Activated CD4-positive, alpha-beta T cell treated with anti-CD3 and anti-CD28 coated beads, Interleukin-2, amount 10 ng/mL, durations not matched to agents 24 days and 14 days (primary cell): ENCODE measurements at regions not wholly inside any gene's neighbourhood (a gene's known extent, or its start where the extent isn't known, plus 50 kb on each side); places are given as distances from the start of the nearest gene placed in this dataset.

Source experiments
- DNase-seq: peaks from one replicate; pipeline ENCODE4 v3.0.0; 2022
- H3K27ac Mint-ChIP-seq: one replicate; pipeline ENCODE4 v1.8.0; 2022; ENCODE audit warnings: mild to moderate bottlenecking, mixed read lengths
- H3K27me3 Mint-ChIP-seq: one replicate; pipeline ENCODE4 v1.8.0; 2022; ENCODE audit warnings: mixed read lengths
- H3K36me3 Mint-ChIP-seq: one replicate; pipeline ENCODE4 v1.8.0; 2022; ENCODE audit warnings: low read depth, mild to moderate bottlenecking, mixed read lengths
- H3K4me1 Mint-ChIP-seq: one replicate; pipeline ENCODE4 v1.8.0; 2021; ENCODE audit warnings: mixed read lengths
- H3K4me3 Mint-ChIP-seq: one replicate; pipeline ENCODE4 v1.8.0; 2022; ENCODE audit warnings: mild to moderate bottlenecking, moderate library complexity, mixed read lengths
- H3K9me3 Mint-ChIP-seq: one replicate; pipeline ENCODE4 v1.8.0; 2021; ENCODE audit warnings: mixed read lengths
- intact Hi-C: fragments of 100-400 bp; cut with micrococcal nuclease; formaldehyde crosslinking; loops from one replicate; pipeline ENCODE4 v1.15.1; 2023

- Mint-ChIP-seq H3K4me1 (no peaks in the 10 kb centered on the region), H3K27ac (no peak overlapping the region), H3K27me3 (no peaks in the 10 kb centered on the region), H3K4me3 (no peak overlapping the region), H3K36me3 (no peaks in the 10 kb centered on the region), H3K9me3 (no peaks in the 10 kb centered on the region)
- no peak for DNase-seq
- intact Hi-C loops: no loop called here
These were observed 55.7 kb downstream of the IRF2BP2 start for GRCh38 chr1:234554218-234554697.

- H3K9me3 Mint-ChIP-seq: no peaks in the 10 kb centered on the region
- H3K4me1 Mint-ChIP-seq: no peaks in the 10 kb centered on the region
- no peak overlapping the region for H3K27ac Mint-ChIP-seq
- no peaks in the 10 kb centered on the region for H3K36me3 Mint-ChIP-seq
- no peak for DNase-seq
- H3K4me3 Mint-ChIP-seq: no peak overlapping the region
- intact Hi-C loops: no loop called here
- H3K27me3 Mint-ChIP-seq: no peaks in the 10 kb centered on the region
These were observed 56.5 kb downstream of the IRF2BP2 start for GRCh38 chr1:234553240-234554188.

- Mint-ChIP-seq H3K27me3 (no peaks in the 10 kb centered on the region), H3K9me3 (no peaks in the 10 kb centered on the region), H3K4me3 (no peak overlapping the region), H3K36me3 (no peaks in the 10 kb centered on the region), H3K27ac (no peak overlapping the region), H3K4me1 (peaks cover 2% of the 10 kb centered on the region)
- intact Hi-C loops: no loop called here
- DNase-seq: no peak
These were observed 59.0 kb downstream of the IRF2BP2 start for GRCh38 chr1:234551032-234551378.

GRCh38 chr1:234550341-234551031 lies 59.5 kb downstream of the IRF2BP2 start:
- no peak for DNase-seq
- H3K27me3 Mint-ChIP-seq: no peaks in the 10 kb centered on the region
- H3K9me3 Mint-ChIP-seq: no peaks in the 10 kb centered on the region
- intact Hi-C loops: no loop called here
- peaks cover 6% of the 10 kb centered on the region for H3K4me1 Mint-ChIP-seq
- no peaks in the 10 kb centered on the region for H3K36me3 Mint-ChIP-seq
- no peak overlapping the region for H3K4me3 Mint-ChIP-seq
- H3K27ac Mint-ChIP-seq: no peak overlapping the region

DNA sequence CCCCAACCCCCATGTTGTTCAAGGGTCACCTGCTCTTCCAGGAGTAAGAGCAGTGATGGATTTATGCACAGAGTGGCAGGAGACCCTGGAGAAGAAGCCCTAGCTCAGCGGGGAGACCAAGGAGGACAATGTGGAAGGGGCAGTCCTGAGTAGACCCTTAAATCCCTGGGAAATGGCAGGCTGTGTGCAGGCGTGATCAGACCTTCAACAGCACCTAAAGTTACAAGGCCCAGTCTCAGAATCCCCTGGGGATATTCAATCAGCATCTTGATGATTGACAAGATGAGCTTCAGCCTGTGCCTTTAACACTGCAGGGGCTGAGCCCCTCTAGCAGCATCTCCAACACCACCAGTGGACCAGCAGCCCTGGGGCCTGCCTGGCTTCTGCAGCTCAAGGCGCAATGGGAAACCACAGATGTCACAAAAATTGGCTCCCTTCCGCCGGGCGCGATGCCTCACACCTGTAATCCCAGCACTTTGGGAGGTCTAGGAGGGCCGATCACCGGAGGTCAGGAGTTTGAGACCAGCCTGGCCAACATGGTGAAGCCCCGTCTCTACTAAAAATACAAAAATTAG lies 60.4 kb downstream of the IRF2BP2 start:
- DNase-seq: no peak
- H3K27me3 Mint-ChIP-seq: no peaks in the 10 kb centered on the region
- intact Hi-C loops: no loop called here
- no peak overlapping the region for H3K4me3 Mint-ChIP-seq
- H3K36me3 Mint-ChIP-seq: no peaks in the 10 kb centered on the region
- H3K9me3 Mint-ChIP-seq: no peaks in the 10 kb centered on the region
- H3K4me1 Mint-ChIP-seq: peaks cover 15% of the 10 kb centered on the region
- H3K27ac Mint-ChIP-seq: no peak overlapping the region

- Mint-ChIP-seq H3K36me3 (no peaks in the 10 kb centered on the region), H3K4me1 (peaks cover 30% of the 10 kb centered on the region), H3K4me3 (no peak overlapping the region), H3K27ac (no peak overlapping the region), H3K27me3 (no peaks in the 10 kb centered on the region), H3K9me3 (no peaks in the 10 kb centered on the region)
- no peak for DNase-seq
- intact Hi-C loops: no loop called here
These were observed 62.8 kb downstream of the IRF2BP2 start for GRCh38 chr1:234546890-234547788.

GRCh38 chr1:234546387-234546704 lies 63.6 kb downstream of the IRF2BP2 start:
- H3K36me3 Mint-ChIP-seq: no peaks in the 10 kb centered on the region
- peaks cover 36% of the 10 kb centered on the region for H3K4me1 Mint-ChIP-seq
- no peaks in the 10 kb centered on the region for H3K27me3 Mint-ChIP-seq
- H3K9me3 Mint-ChIP-seq: no peaks in the 10 kb centered on the region
- no peak overlapping the region for H3K4me3 Mint-ChIP-seq
- intact Hi-C loops: no loop called here
- H3K27ac Mint-ChIP-seq: no peak overlapping the region
- no peak for DNase-seq

GRCh38 chr1:234545517-234546386 lies 64.2 kb downstream of the IRF2BP2 start:
- Mint-ChIP-seq H3K27ac (peak overlapping the region; percentile 47), H3K4me3 (no peak overlapping the region), H3K36me3 (no peaks in the 10 kb centered on the region), H3K27me3 (no peaks in the 10 kb centered on the region), H3K4me1 (peaks cover 36% of the 10 kb centered on the region), H3K9me3 (no peaks in the 10 kb centered on the region)
- intact Hi-C loops: no loop called here
- DNase-seq: no peak

DNA sequence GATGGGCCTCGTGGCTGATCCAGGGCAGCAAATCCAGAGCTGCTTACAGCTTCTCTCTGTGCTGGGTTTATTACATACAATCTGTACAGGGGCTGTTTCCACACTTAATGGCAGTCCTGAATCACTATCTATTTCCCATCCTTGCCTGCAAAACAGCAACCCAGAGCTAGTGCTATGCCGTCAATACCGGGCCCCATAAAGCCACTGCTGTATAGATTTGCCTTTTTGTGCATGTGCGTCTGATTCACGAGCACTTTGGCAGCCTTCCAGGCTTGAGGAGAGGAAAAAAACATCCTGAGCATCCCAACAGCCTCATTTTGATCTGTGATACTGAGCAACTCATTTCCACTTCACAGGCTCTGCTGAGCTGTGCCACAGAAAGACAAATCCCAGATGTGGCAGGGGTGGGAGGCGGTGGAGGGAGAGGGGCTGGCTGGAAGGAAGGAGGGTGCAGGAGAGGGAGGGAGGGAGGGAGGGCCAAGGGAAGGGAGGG lies 65.2 kb upstream of the TARBP1 start:
- intact Hi-C loops: no loop called here
- no peaks in the 10 kb centered on the region for H3K36me3 Mint-ChIP-seq
- DNase-seq: peak; percentile 68
- peak overlapping the region; percentile 77 for H3K27ac Mint-ChIP-seq
- peak overlapping the region; percentile 65 for H3K4me3 Mint-ChIP-seq
- no peaks in the 10 kb centered on the region for H3K9me3 Mint-ChIP-seq
- peaks cover 41% of the 10 kb centered on the region for H3K4me1 Mint-ChIP-seq
- H3K27me3 Mint-ChIP-seq: no peaks in the 10 kb centered on the region

GRCh38 chr1:234543442-234544086 lies 64.6 kb upstream of the TARBP1 start:
- peaks cover 41% of the 10 kb centered on the region for H3K4me1 Mint-ChIP-seq
- no peaks in the 10 kb centered on the region for H3K36me3 Mint-ChIP-seq
- no peaks in the 10 kb centered on the region for H3K27me3 Mint-ChIP-seq
- no peak for DNase-seq
- no peaks in the 10 kb centered on the region for H3K9me3 Mint-ChIP-seq
- intact Hi-C loops: no loop called here
- H3K4me3 Mint-ChIP-seq: peak overlapping the region; percentile 65
- peak overlapping the region; percentile 77 for H3K27ac Mint-ChIP-seq

DNA sequence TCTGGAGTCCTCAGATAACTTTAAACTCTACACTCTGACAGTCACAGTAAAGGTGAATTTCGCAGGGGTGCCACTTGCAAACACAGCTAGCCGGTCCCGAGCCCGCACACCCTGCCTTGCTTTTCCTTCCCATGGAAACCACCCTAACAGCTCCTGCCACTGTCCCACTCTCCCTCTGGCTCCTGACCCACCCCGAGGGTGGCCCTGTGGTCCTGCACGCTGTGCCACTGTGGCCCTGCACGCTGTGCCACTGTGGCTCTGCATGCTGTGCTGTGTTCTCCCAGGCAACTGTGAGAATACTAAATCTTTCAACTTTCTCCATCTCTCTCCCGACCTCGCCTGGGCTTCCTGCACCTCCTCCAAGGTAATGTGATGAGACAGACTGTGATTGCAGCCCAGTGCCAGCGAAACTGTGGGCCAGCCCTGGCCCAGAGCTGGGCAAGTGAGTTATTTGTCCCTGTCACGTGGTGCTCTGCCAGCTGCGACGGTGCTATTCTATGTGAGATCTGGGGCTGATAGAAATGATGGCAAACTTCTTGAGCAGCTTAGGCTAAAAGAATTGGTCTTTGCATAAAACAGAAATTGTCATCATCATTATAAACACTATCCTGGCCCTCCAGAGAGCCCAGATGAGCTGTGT lies 63.4 kb upstream of the TARBP1 start:
- Mint-ChIP-seq H3K27me3 (no peaks in the 10 kb centered on the region), H3K36me3 (no peaks in the 10 kb centered on the region), H3K4me3 (no peak overlapping the region), H3K27ac (no peak overlapping the region), H3K4me1 (peaks cover 41% of the 10 kb centered on the region), H3K9me3 (no peaks in the 10 kb centered on the region)
- DNase-seq: no peak
- intact Hi-C loops: no loop called here
